ENCODE measurements at regions not wholly inside any gene's neighbourhood (a gene's known extent, or its start where the extent isn't known, plus 50 kb on each side); places are given as distances from the start of the nearest gene placed in this dataset.

GRCh38 chr10:101291331-101292193 is 62.3 kb upstream of the LBX1 start:
- Histone ChIP-seq H3K36me3 (no peaks in the 10 kb centered on the region), H3K27me3 (no peaks in the 10 kb centered on the region), H3K9me3 (no peaks in the 10 kb centered on the region), H3K4me1 (peaks cover 0 to 5% of the 10 kb centered on the region in 2 donors), H3K4me3 (peak overlapping the region; percentile 71 to 95 (median 76)), H3K27ac (peak overlapping the region; percentile 76 to 84 (median 82))
- TF ChIP-seq CTCF (IDR thresholded peaks at IDR 0.05 in 4 of 5, conservative IDR thresholded peaks at IDR 0.05 in 1 of 5) (peak; percentile 60 to 91 (median 81)), POLR2A (IDR thresholded peaks at IDR 0.05) (no peak)
- in situ Hi-C loops (cut with MboI; ENCODE audit: low sequenced_read_pairs in 4 of 4) (loop anchor here in 2 of 4 donors (5.0 to 10.0 kb wide), 2 partner anchors 79 to 273 kb away; no protein-coding TSS in a partner anchor), intact Hi-C loops (cut with DNase I; ENCODE audit: low total_unique reads) (loop anchor here (1.0 to 5.0 kb wide), 4 partner anchors 19 to 78 kb away; partner anchors contain the start of gene LBX1)
- DNase-seq: peak; percentile 28 to 56
- peak; percentile 63 to 83 for ATAC-seq

- H3K27me3 ChIP-seq: no peaks in the 10 kb centered on the region
- H3K27ac ChIP-seq: peak overlapping the region; percentile 76 to 84 (median 82)
- H3K4me3 ChIP-seq: peak overlapping the region; percentile 71 to 95 (median 76)
- ATAC-seq (peak; percentile 69 to 79), DNase-seq (no peak)
- H3K9me3 ChIP-seq: no peaks in the 10 kb centered on the region
- TF ChIP-seq POLR2A (IDR thresholded peaks at IDR 0.05) (peak; percentile 41 to 59), CTCF (IDR thresholded peaks at IDR 0.05 in 4 of 5, conservative IDR thresholded peaks at IDR 0.05 in 1 of 5) (no peak)
- in situ Hi-C loops (cut with MboI; ENCODE audit: low sequenced_read_pairs in 4 of 4) (loop anchor here in 2 of 4 donors (5.0 to 10.0 kb wide), 2 partner anchors 80 to 272 kb away; no protein-coding TSS in a partner anchor), intact Hi-C loops (cut with DNase I; ENCODE audit: low total_unique reads) (loop anchor here (5.0 kb wide), 2 partner anchors 45 to 65 kb away; partner anchors contain the start of gene LBX1)
- peaks cover 0 to 12% of the 10 kb centered on the region in 2 donors for H3K4me1 ChIP-seq
- no peaks in the 10 kb centered on the region for H3K36me3 ChIP-seq
These were observed 61.6 kb upstream of the BTRC start for GRCh38 chr10:101292194-101293006.

- Histone ChIP-seq H3K4me1 (peaks cover 3 to 19% of the 10 kb centered on the region in 2 donors), H3K9me3 (no peaks in the 10 kb centered on the region), H3K4me3 (peak overlapping the region; percentile 71 to 95 (median 76)), H3K27ac (peak overlapping the region in 3 of 4 donors; percentile 76 to 84 (median 83)), H3K36me3 (no peaks in the 10 kb centered on the region), H3K27me3 (no peaks in the 10 kb centered on the region)
- intact Hi-C loops (cut with DNase I; ENCODE audit: low total_unique reads): loop anchor here (5.0 kb wide), 2 partner anchors 46 to 66 kb away; partner anchors contain the start of gene LBX1
- DNase-seq: no peak
- ATAC-seq: no peak
- in situ Hi-C loops (cut with MboI; ENCODE audit: low sequenced_read_pairs in 4 of 4): loop anchor here in 2 of 4 donors (5.0 to 10.0 kb wide), 2 partner anchors 81 to 272 kb away; no protein-coding TSS in a partner anchor
- TF ChIP-seq CTCF (IDR thresholded peaks at IDR 0.05 in 4 of 5, conservative IDR thresholded peaks at IDR 0.05 in 1 of 5) (no peak), POLR2A (IDR thresholded peaks at IDR 0.05) (no peak)
These were observed 60.8 kb upstream of the BTRC start for GRCh38 chr10:101293007-101293723.

GRCh38 chr10:101294109-101294508 is 59.9 kb upstream of the BTRC start:
- intact Hi-C loops (cut with DNase I; ENCODE audit: low total_unique reads): loop anchor here (5.0 kb wide), 2 partner anchors 47 to 67 kb away; partner anchors contain the start of gene LBX1
- ATAC-seq (no peak), DNase-seq (no peak)
- no peaks in the 10 kb centered on the region for H3K36me3 ChIP-seq
- no peak overlapping the region for H3K27ac ChIP-seq
- TF ChIP-seq POLR2A (IDR thresholded peaks at IDR 0.05): no peak
- no peak for TF ChIP-seq CTCF (IDR thresholded peaks at IDR 0.05 in 4 of 5, conservative IDR thresholded peaks at IDR 0.05 in 1 of 5)
- H3K4me3 ChIP-seq: no peak overlapping the region
- no peaks in the 10 kb centered on the region for H3K27me3 ChIP-seq
- in situ Hi-C loops (cut with MboI; ENCODE audit: low sequenced_read_pairs in 4 of 4): loop anchor here in 2 of 4 donors (5.0 to 10.0 kb wide), 2 partner anchors 82 to 271 kb away; no protein-coding TSS in a partner anchor
- no peaks in the 10 kb centered on the region for H3K9me3 ChIP-seq
- H3K4me1 ChIP-seq: peaks cover 4 to 25% of the 10 kb centered on the region in 2 donors

Measured in gastrocnemius medialis (tissue), 4 donors.